NCI-H748 (cell line): ENCODE measurements at regions not wholly inside any gene's neighbourhood (a gene's known extent, or its start where the extent isn't known, plus 50 kb on each side); places are given as distances from the start of the nearest gene placed in this dataset.

Experiments
- DNase-seq: peaks from one replicate; lab custom pipeline; 2025; ENCODE audit not compliant: unreplicated experiment; lab: John Stamatoyannopoulos, UW

GRCh38 chr2:120933693-120934573 is 198.3 kb downstream of the GLI2 start:
- no peak for DNase-seq

- DNase-seq: no peak
These were observed 199.1 kb downstream of the GLI2 start for GRCh38 chr2:120934574-120935338.

- no peak for DNase-seq
These were observed 200.0 kb downstream of the GLI2 start for GRCh38 chr2:120935339-120936313.

- no peak for DNase-seq
These were observed 201.0 kb downstream of the GLI2 start for GRCh38 chr2:120936476-120937334.

GRCh38 chr2:120937686-120938044 is 202.0 kb downstream of the GLI2 start:
- DNase-seq: no peak

GRCh38 chr2:120938045-120938771 is 202.5 kb downstream of the GLI2 start:
- DNase-seq: no peak

- DNase-seq: no peak
These were observed 204.1 kb downstream of the GLI2 start for GRCh38 chr2:120939595-120940318.

GRCh38 chr2:120940319-120940696 is 204.6 kb downstream of the GLI2 start:
- no peak for DNase-seq

- no peak for DNase-seq
These were observed 205.1 kb downstream of the GLI2 start for GRCh38 chr2:120940726-120941256.

- no peak for DNase-seq
These were observed 206.0 kb downstream of the GLI2 start for GRCh38 chr2:120941571-120942120.

- DNase-seq: no peak
These were observed 207.0 kb downstream of the GLI2 start for GRCh38 chr2:120942658-120943057.

- DNase-seq: no peak
These were observed 207.9 kb downstream of the GLI2 start for GRCh38 chr2:120943403-120944034.

- no peak for DNase-seq
These were observed 208.9 kb downstream of the GLI2 start for GRCh38 chr2:120944575-120944974.

GRCh38 chr2:120945091-120945490 is 209.4 kb downstream of the GLI2 start:
- DNase-seq: no peak

GRCh38 chr2:120945832-120946499 is 210.3 kb downstream of the GLI2 start:
- DNase-seq: no peak

- no peak for DNase-seq
These were observed 211.7 kb downstream of the GLI2 start for GRCh38 chr2:120947327-120947726.

- DNase-seq: no peak
These were observed 212.5 kb downstream of the GLI2 start for GRCh38 chr2:120947982-120948661.
